ENCODE measurements at regions not wholly inside any gene's neighbourhood (a gene's known extent, or its start where the extent isn't known, plus 50 kb on each side); places are given as distances from the start of the nearest gene placed in this dataset.

DNA sequence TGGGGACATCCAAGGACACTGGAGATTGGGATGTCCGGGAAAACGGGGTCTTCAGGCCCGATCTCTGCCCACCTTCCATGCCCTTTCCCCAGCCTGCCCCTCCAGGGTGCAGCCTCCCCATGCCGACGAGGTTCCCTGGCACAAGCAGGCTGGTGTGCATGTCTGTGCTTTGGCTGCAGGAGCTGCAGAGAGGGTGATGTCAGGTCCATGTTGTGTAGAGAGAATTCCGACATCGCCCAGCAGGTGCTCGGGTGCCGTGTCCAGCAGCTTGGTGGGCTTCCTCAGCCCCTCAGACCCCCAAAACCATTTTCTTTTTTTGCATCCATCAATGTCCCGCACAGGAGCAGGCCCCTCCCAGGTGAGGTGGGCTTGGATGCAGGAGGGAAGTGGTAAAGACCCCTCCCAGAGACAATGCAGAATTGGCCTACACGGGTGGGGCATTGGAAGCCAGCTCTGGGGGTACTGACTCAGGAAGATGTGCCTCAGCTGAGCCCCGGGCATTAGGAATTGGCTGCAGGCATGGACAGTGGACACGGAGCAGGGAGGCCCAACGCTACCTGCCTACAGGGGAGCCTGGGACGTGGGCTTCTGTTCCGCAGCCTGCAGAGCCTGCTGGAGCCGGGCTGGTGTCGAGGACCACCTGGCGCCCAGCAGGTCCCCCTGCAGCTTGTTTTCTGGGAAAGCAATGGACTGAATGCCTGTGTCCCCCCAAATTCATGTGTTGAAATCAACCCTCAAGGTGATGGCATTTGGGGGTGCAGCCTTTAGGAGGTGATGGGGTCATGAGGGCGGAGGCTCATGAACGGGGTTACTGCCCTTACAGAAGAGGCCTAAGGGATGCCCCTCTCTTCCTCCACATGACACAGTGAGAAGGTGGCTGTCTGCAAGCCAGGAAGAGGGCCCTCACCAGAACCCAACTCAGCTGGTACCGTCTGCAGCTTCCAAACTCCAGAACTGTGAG, 97.5 kb downstream of the METRNL start (continued):
- TF ChIP-seq, protein P1, sequence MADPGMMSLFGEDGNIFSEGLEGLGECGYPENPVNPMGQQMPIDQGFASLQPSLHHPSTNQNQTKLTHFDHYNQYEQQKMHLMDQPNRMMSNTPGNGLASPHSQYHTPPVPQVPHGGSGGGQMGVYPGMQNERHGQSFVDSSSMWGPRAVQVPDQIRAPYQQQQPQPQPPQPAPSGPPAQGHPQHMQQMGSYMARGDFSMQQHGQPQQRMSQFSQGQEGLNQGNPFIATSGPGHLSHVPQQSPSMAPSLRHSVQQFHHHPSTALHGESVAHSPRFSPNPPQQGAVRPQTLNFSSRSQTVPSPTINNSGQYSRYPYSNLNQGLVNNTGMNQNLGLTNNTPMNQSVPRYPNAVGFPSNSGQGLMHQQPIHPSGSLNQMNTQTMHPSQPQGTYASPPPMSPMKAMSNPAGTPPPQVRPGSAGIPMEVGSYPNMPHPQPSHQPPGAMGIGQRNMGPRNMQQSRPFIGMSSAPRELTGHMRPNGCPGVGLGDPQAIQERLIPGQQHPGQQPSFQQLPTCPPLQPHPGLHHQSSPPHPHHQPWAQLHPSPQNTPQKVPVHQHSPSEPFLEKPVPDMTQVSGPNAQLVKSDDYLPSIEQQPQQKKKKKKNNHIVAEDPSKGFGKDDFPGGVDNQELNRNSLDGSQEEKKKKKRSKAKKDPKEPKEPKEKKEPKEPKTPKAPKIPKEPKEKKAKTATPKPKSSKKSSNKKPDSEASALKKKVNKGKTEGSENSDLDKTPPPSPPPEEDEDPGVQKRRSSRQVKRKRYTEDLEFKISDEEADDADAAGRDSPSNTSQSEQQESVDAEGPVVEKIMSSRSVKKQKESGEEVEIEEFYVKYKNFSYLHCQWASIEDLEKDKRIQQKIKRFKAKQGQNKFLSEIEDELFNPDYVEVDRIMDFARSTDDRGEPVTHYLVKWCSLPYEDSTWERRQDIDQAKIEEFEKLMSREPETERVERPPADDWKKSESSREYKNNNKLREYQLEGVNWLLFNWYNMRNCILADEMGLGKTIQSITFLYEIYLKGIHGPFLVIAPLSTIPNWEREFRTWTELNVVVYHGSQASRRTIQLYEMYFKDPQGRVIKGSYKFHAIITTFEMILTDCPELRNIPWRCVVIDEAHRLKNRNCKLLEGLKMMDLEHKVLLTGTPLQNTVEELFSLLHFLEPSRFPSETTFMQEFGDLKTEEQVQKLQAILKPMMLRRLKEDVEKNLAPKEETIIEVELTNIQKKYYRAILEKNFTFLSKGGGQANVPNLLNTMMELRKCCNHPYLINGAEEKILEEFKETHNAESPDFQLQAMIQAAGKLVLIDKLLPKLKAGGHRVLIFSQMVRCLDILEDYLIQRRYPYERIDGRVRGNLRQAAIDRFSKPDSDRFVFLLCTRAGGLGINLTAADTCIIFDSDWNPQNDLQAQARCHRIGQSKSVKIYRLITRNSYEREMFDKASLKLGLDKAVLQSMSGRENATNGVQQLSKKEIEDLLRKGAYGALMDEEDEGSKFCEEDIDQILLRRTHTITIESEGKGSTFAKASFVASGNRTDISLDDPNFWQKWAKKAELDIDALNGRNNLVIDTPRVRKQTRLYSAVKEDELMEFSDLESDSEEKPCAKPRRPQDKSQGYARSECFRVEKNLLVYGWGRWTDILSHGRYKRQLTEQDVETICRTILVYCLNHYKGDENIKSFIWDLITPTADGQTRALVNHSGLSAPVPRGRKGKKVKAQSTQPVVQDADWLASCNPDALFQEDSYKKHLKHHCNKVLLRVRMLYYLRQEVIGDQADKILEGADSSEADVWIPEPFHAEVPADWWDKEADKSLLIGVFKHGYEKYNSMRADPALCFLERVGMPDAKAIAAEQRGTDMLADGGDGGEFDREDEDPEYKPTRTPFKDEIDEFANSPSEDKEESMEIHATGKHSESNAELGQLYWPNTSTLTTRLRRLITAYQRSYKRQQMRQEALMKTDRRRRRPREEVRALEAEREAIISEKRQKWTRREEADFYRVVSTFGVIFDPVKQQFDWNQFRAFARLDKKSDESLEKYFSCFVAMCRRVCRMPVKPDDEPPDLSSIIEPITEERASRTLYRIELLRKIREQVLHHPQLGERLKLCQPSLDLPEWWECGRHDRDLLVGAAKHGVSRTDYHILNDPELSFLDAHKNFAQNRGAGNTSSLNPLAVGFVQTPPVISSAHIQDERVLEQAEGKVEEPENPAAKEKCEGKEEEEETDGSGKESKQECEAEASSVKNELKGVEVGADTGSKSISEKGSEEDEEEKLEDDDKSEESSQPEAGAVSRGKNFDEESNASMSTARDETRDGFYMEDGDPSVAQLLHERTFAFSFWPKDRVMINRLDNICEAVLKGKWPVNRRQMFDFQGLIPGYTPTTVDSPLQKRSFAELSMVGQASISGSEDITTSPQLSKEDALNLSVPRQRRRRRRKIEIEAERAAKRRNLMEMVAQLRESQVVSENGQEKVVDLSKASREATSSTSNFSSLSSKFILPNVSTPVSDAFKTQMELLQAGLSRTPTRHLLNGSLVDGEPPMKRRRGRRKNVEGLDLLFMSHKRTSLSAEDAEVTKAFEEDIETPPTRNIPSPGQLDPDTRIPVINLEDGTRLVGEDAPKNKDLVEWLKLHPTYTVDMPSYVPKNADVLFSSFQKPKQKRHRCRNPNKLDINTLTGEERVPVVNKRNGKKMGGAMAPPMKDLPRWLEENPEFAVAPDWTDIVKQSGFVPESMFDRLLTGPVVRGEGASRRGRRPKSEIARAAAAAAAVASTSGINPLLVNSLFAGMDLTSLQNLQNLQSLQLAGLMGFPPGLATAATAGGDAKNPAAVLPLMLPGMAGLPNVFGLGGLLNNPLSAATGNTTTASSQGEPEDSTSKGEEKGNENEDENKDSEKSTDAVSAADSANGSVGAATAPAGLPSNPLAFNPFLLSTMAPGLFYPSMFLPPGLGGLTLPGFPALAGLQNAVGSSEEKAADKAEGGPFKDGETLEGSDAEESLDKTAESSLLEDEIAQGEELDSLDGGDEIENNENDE (IDR thresholded peaks at IDR 0.05; ENCODE audit: insufficient replicate concordance, low read length) = no peak
